ENCODE measurements at regions not wholly inside any gene's neighbourhood (a gene's known extent, or its start where the extent isn't known, plus 50 kb on each side); places are given as distances from the start of the nearest gene placed in this dataset.

DNA sequence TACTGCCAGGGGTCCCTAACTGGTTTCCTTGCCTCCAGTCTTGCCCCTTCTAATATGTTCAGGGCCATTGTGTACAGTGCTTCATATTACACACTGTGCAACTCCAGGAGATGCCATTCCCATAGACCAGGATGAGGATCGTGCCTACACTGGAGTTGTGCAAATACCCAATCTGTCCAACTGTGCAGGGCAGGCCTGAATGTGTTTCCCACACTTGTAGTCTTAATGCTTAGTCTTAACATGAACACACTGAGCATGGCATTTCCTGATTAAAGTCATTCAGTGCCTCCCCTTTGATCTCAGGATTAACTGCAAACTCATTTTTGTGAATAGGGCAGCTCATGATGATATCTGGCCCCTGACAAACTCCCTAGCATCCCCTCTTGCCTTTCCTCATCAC lies 165.5 kb downstream of the TTC8 start:
- DNase-seq (ENCODE audit: low read depth, low spot score) (no peak), FAIRE-seq (no peak)
- Histone ChIP-seq H3K4me2 (ENCODE audit: insufficient read depth, low read length) (no peak overlapping the region), H3K9me1 (replicated peaks; ENCODE audit: control insufficient read depth, extremely low read depth, insufficient read depth, low read length) (no peaks in the 10 kb centered on the region), H3K4me3 (replicated peaks in 1 of 3; ENCODE audit: insufficient read depth in 1 of 3, low read depth in 1 of 3, low read length in 3 of 3) (no peak overlapping the region), H4K20me1 (replicated peaks; ENCODE audit: control insufficient read depth, extremely low read depth, insufficient read depth, low read length) (no peaks in the 10 kb centered on the region), H3K9ac (replicated peaks; ENCODE audit: extremely low read depth, insufficient read depth, low read length) (no peak overlapping the region), H3K27ac (ENCODE audit: insufficient read depth, low read depth, low read length) (no peak overlapping the region), H3K79me2 (ENCODE audit: control insufficient read depth, insufficient read depth, low read length) (no peaks in the 10 kb centered on the region), H2AFZ (ENCODE audit: low read depth, low read length) (no peak overlapping the region), H3K27me3 (ENCODE audit: control insufficient read depth in 2 of 2, insufficient read depth in 2 of 2, low read length in 2 of 2) (no peaks in the 10 kb centered on the region), H3K36me3 (ENCODE audit: control insufficient read depth in 2 of 2, extremely low read depth in 1 of 2, insufficient read depth in 2 of 2, low read length in 2 of 2) (no peaks in the 10 kb centered on the region), H3K4me1 (ENCODE audit: control insufficient read depth, extremely low read depth, insufficient read depth, low read length) (no peaks in the 10 kb centered on the region), H3K9me3 (replicated peaks; ENCODE audit: control insufficient read depth, insufficient read depth, low read length) (no peaks in the 10 kb centered on the region)
- intact Hi-C loops (cut with micrococcal nuclease), result no loop called here
- ChIA-PET CTCF (no interaction called here), POLR2A (no interaction called here)
- no peak for TF ChIP-seq MAX (IDR thresholded peaks at IDR 0.05; ENCODE audit: insufficient read depth, insufficient read length)
- no peak for TF ChIP-seq GATA2 (IDR thresholded peaks at IDR 0.05; ENCODE audit: insufficient read depth, insufficient read length, low read depth, low read length)
- no peak for TF ChIP-seq JUN (IDR thresholded peaks at IDR 0.05; ENCODE audit: borderline replicate concordance, insufficient read depth, insufficient read length, low read depth)
- TF ChIP-seq POLR2AphosphoS5 (IDR thresholded peaks at IDR 0.05; ENCODE audit: insufficient read depth, low read depth, low read length), result no peak
- TF ChIP-seq POLR2A (IDR thresholded peaks at IDR 0.05; ENCODE audit: low read depth, low read length), result no peak
- no peak for TF ChIP-seq EZH2 (IDR thresholded peaks at IDR 0.05; ENCODE audit: borderline replicate concordance, low read depth, low read length, severe bottlenecking)
- no peak for TF ChIP-seq CTCF (IDR thresholded peaks at IDR 0.05; ENCODE audit: extremely low read depth in 1 of 2, insufficient read depth in 1 of 2, low read depth in 1 of 2, low read length in 2 of 2)
- TF ChIP-seq FOS (IDR thresholded peaks at IDR 0.05; ENCODE audit: borderline replicate concordance, insufficient read depth, low read length), result no peak
- TF ChIP-seq MYC (IDR thresholded peaks at IDR 0.05; ENCODE audit: low read depth, low read length), result no peak
- no TSS peak for BruUV-seq (replicated peaks)
- dilution Hi-C loops (cut with MboI; ENCODE audit: extremely low pct_ligation_motif_present, low sequenced_read_pairs), result no loop called here

Data from endothelial cell of umbilical vein (primary cell).